GM18907 (cell line): ENCODE measurements at regions not wholly inside any gene's neighbourhood (a gene's known extent, or its start where the extent isn't known, plus 50 kb on each side); places are given as distances from the start of the nearest gene placed in this dataset.

Source experiments
- ATAC-seq: cut with Tn5 transposase; IDR thresholded peaks from one replicate; pipeline ENCODE4 v1.9.1; 2021; ENCODE audit warnings: mild to moderate bottlenecking, moderate library complexity; ENCODE audit not compliant: unreplicated experiment

DNA sequence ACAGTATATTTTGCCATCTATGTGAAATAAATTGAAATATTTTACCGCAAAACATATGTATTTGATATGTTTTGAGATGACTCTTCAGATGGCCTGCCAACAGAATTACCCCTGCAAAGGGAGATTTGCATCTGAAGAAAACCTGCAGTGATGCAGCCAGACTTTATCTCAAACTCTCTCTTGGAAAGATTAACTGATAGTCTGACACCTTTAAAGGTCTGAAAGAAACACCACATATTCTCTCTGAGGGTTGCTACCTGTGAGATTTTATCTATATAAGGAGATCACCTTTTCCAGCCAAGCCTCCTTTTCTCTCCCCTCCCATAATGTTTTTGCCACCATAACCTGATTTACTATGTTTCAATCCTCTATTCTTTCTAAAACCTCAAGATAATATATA is 1106.3 kb upstream of the IGFBP7 start:
- ATAC-seq: no peak

DNA sequence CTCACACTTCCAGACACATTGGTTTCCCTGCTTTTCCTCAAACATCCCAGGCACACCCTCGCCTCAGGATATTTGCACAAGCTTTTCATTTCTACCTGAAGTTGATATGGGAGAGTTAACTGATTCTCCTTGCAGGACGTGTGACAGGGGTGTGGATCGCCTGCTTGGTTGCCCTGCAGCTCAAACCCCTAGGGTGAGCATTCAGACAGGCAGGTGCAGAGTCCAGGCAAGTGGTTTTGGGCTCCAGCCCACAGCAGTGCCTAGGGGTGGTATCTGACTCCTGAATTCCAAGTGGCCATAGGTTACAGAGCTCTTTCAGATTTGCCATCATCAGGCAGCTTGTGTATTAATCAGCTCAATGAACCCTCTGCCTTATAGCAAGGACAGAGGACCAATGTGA is 1104.2 kb upstream of the IGFBP7 start:
- ATAC-seq: no peak

DNA sequence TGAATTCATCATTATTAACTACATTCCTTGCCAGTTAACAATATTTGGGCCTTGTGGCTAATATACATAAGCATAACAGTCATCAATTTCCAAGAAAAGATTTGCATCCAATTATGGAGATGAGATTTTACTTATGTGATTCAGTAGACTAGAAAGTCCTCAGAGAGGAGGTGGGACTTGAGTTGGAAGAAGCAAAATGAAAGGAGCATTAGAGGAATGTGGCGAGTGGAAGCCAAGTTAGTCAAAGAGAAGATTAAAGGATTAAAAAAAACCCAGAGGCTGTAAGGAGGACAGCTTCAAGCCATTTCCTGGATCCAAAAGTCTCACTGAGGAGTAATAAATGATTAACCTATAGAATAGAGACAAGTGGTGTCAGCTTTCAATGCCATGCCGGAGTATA is 1099.4 kb upstream of the IGFBP7 start:
- no peak for ATAC-seq

DNA sequence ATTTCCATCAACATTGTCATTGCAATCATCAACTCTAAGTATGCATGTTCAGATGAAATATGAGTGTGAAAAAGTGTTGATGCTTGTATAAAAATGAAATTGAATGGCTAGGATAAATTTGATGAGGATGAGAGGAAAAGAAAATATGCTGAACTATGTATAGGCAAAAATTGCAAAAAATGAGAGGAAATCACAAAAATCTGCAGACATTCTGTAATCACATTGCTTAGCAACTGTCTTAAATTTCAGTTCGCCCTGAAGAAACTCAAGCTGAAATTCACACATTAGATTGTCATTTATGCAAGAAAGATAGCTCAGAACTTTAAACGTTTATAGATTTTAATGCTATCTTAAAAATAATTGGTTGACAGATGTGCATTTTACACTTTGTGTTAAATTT is 1098.8 kb upstream of the IGFBP7 start:
- ATAC-seq: no peak

DNA sequence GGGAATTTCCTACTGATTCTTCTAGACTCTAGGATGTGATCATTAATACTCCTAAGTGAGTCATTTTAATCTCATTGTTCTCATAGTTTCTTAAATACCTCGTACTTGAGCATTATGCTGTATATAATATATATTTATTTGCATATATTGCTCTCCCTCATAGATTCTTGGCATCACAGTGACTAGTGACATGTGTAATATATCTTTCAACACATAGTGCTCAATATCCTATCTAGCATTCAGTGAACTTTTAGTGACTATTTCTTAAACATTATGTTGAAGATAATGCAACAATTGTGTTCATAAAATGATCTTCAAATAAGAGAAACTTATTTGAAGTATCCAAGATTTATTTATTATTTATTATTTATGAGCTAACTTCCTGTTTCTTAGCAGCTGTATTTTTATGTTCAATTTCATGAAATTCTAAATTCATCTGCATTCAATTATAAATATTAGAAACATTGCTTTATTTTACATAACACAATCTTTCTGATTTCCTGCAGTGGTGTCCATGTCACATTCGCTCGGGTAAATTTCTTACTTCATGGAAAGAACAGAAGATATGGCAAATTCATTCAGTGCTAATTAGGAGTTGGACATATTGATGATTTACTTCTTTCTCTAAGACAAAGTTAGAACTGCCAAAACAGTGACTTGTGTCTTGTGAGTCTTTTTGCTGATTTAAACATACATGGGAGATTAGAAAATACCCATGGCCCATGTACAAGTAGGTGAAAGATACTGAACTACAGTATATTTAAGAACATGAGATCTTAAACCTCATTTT is 1095.5 kb upstream of the IGFBP7 start:
- no peak for ATAC-seq

DNA sequence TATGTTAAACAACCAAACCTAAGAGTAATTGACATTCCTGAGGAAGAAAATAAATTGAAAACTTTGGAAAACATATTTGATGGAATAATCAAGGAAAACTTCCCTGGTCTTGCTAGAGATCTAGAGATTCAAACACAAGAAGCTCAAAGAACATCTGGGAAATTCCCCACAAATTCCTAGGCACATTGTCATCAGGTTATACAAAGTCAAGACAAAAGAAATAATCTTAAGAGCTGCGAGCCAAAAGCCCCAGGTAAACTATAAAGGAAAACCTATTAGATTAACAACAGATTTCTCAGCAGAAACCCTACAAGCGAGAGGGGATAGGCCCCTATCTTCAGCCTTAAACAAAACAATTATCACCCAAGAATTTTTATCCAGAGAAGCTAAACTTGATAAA is 1082.0 kb upstream of the IGFBP7 start:
- ATAC-seq: no peak

DNA sequence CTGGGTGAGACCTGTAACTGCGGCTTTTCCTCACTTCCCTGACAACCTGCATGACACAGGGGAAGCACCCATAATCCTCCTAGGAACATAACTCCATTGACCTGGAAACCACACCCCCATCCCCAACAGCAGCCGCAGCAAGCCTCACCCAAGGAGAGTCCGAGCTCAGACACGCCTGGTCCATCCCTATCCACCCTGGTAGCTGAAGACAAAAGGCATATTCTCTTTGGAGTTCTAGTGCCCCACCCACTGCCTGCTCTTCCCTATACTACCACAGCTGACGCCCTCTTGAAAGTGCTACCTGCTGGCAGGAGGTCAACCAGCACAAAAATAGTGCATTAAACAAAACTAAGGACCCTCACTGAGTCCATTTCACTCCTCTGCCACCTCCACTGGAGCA is 1080.9 kb upstream of the IGFBP7 start:
- no peak for ATAC-seq

DNA sequence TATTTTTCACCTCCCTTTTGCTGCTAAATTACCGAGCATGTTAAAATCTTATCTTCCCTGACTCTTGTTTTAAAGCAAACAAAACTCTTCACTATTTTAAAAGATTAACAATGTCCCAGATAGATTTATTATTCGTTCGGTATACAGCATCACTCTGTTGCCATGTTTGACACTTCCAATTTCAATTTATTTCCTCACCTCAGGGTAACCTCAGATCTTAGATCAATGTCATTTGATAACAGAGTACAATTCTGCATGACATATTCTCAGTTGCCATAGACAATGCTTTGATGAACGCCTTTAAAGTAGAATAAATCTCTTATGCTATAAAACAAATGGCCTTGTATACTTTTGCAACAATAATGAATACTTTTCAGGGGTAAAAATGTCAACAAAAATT is 1078.1 kb upstream of the IGFBP7 start:
- no peak for ATAC-seq

DNA sequence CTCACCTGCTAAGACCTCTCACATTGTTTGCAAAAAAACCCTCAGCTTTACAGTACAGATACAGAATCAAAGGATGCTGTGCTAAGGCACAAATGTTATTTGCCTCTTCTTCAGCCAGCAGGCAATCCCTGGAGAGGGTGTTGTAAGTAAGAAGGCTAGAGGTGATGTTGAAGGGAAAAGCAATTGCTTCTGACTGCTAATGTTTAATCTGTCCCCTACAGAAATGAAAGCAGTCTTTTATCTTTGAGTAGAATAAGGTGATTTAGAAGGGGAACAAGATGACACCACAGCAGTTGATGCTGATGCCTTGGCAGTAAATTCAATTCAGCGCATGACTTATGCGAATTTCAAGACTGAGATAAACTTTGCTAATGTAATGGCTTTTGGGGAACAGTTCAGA is 1064.8 kb upstream of the IGFBP7 start:
- ATAC-seq: no peak

DNA sequence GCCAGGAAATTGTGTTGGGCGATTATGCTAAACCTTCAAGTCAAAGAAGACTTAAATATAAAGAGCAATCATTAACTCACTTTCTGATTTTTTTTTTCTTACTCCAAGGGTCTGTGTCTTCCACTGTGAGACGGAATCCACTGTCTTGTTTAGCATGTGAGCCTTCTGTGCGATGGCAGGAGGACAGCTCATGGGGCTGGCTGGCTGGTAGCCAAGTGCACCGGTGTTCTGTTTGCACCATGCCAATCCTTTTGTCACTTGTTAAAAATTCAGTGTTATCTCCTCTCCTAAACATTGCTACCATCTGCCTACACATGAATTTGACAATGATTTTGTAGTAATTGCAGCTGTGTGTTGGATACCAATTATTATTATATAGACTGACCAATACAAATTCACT is 1056.3 kb upstream of the IGFBP7 start:
- ATAC-seq: no peak

DNA sequence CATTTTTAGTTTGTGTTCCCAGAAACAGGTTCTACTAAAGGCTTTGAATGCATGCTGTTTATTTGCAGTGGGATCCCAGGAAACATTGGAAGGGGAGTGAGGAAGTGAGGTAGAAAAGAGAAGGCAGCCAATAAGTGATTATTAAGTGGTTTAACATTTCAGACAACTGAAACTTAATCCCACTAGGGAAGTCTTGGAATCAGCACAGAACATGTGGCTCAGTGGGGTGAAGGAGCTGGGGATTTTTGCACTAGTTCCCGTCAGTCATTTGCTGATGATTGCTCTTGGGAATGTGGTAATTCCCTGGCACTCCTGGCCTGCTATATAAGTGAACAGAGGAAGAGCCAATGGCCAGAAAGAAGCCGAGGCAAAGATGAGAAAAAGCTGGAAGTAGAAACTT is 1053.0 kb upstream of the IGFBP7 start:
- no peak for ATAC-seq

DNA sequence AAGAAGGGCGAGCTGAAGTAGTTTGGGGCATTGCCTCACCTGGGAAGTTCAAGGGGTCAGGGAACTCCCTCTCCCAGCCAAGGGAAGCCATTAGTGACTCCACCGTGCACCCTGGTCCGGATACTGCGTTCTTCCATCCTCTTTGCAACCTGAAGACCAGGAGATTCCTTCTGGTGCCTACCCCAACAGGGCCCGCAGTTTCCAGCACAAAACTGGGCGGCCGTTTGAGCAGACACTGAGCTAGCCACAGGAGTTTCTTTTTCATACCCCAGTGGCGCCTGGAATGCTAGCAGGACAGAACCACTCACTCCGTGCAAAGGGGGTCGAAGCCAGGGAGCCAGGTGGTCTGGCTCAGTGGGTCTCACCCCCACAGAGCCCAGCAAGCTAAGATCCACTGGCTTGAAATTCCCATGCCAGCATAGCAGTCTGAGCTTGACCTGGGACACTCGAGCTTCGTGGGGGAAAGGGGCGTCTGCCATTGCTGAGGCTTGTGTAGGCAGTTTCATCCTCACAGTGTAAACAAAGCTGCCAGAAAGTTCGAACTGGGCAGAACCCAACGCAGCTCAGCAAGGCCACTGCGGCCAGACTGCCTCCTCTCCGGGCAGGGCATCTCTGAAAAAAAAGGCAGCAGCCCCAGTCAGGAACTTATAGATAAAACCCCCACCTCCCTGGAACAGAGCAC is 1039.4 kb upstream of the IGFBP7 start:
- ATAC-seq: no peak

DNA sequence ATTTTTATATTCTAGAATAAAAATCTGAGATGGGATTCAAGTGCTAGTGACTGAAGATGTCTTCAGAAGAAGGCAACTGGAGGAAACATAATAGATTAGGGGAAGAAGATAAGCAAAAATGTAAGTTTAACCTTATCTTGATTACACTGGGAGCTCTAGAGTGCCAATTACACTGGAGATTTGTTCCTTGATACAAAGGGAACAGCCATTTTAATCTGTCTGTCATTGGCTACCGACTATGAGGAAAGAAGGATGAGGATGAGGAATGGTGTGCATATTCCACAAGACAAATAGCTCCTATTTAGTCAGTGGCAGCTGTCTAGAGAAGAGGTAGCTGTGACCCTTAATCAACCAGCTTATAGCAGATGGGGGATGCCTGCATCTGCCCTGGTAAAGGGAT is 1034.5 kb upstream of the IGFBP7 start:
- no peak for ATAC-seq

DNA sequence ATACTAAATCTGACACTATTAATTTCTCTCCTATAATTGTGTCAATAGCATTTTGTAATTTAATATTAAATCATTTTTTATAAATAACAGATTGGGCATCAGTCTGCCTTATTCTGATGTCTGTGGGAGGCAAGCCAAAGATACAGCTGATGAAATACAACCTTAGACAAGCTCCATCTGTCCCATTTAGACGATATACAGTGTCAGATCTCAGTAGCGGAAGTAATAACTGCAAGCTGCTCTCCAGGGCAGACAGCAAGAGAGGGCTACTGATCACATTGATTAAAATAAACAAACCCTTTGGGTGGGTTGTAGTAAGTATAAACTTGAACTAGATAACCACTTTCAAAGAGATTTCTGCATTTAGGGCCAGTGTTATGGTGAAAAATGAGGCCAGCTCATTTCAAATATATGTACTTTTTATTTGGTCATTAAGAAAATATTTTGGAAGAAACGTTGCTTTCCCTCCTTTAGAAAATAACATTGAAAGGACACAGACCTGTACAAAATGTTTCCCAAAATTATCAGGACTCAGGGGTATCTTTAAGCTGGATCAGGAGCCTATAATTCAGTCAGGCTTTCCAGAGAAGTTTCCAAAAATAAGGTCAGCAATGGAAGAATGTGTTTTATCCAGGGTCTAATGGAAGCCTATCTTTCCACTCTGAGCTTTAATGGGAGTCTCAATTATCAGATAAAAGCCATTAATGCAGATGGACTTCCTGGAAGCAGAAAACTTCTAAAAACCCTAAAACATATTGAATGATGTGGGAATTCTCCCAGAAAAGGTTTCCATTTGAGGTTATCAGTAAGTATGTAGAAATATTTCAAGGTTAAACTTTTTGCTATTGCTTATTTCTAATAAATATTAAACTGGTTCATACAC is 1028.8 kb upstream of the IGFBP7 start:
- no peak for ATAC-seq

DNA sequence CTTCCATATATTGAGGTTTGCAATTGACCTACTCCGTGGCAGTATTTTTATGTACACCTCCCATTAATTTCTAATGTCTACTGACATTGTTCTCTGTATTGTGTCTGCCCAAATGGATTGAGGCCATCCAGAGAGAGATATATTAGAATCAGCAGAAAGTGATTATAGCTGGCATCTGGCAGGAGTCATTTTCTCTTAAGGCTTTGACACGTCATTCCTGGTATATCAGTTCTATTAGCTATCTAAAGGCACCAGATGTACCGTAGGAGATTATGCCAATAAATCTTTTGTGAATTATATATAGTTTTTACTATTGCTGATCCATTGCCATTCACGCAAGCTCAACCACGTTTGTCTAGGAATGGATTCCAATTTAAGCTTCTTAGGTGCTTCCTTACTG is 1026.4 kb upstream of the IGFBP7 start:
- ATAC-seq: no peak

DNA sequence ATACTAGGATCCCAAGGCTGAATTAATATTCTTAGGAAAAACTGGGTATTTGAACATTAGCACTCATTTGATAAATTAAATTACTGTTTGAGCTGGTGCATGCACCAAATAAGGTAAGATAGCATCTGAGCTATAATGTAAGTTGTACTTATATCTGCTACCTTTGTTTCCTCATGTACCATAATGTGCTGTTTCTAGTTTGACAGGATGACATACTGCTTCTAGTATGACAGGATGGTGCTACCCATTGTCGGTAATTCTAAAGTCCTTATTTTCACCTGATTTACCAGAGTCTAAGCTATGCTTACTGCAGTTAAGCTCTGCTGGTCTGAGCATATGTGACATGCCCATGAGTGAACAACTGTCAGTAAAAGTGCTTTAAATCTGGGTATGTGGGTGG is 1017.5 kb upstream of the IGFBP7 start:
- ATAC-seq: no peak

DNA sequence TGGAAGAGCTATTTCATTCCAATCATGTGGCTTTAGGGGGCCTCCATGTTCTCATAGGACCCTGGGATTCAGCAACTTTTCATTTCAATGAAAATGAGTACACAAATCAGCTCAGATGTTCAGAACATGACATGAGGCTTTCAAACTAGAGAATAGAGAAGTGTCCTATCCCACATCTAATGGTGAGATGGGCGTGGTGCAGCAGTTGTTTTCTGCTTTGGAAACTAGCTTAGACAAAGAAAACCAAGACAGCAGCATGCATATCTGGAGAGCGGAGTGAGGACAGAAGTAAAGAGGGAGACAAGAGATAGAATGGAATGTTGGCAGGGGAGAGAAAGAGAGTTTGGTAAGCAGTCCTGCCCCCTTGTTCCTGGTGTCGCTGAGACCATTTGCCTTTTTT is 1009.1 kb upstream of the IGFBP7 start:
- ATAC-seq: no peak

DNA sequence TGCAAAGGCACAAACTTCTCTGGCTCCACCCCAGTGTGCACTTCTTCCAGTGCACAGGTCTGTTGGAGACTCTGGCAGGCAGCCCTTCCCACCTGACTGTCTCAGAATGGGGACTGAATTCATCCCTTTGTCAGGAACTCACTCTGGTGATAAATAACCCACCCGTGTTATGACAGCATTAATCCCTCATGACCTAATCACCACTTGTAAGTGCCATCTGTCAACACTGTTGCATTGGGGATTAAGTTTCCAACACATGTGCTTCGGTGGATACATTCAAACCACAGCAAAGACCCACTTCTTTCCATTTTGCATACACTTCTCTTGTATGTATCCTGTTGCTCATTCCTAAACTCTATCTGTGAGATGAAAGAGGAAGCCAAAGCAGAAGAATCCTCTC is 1002.9 kb upstream of the IGFBP7 start:
- no peak for ATAC-seq

DNA sequence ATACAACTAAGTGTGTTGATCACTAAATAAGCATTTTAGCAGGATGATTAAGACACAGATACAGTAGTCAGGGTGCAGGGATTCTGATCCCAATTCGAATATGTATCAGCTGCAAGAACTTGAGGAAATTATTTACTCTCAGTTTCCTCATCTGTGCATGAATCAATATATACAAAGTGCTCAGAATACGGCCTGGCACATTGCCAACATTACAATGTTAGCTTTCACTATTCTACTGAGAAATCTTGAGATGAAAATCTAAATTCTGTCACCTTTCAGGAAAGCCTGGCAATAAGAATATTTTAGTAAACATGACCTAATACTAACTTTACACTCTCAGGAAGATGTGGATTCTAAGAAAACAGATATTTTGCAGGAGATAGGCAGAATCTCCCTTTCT is 1001.6 kb upstream of the IGFBP7 start:
- no peak for ATAC-seq

DNA sequence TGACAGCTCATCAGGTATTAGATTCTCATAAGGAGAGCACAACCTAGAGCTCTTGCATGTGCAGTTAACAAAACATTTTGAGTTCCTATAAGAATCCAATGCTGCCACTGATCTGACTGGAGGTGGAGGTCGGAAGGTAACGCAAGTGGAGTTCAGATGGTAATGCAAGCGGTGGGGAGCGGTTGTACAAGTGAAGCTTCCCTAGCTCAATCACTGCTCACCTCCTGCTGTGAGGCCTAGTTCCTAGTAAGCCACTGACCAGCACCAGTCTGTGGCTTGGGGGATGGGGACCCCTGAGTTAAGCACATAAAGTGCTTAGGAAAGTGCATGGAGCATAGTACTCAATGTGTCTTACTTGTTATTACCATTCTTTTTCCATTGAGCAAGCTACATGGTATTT is 983.2 kb upstream of the IGFBP7 start:
- ATAC-seq: no peak

DNA sequence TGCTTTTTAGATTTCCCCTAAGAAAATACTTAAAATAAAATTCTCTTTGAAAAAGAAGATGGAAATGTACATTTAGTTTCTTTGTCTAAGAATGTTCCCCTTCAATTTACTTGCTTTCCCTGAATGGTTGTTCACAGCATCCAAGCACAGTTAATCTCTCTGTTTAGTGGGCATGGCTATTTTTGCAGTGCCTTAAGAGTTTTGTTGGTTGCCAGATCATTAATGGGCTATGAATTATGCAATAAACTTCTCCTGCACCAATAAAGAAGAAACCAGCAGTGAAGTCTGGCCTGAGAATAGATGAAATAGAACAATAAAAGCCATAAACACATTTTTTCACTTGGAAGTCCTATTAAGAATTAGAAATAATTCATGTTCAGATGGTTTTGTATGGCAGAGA is 980.4 kb upstream of the IGFBP7 start:
- ATAC-seq: no peak

DNA sequence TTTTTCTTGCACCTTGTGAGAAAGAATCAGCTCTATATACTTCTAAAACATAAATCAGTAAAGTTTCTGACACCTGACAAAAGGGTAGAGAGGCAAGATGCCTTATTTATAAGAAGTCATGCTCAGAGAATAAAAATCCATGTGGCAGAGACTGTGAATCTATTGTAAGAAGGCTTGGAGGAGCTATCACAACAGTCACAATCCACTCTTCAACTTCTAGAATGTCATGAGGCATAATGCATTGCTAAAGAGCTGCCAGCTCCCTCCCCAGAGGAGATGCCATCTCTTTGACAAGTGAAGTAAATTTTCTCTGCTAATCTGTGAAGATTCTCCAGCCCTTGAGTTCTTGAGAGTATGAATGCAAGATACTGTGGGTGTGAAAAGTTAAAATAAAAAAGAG is 971.2 kb upstream of the IGFBP7 start:
- ATAC-seq: no peak
